GM21360 (cell line): ENCODE measurements at regions not wholly inside any gene's neighbourhood (a gene's known extent, or its start where the extent isn't known, plus 50 kb on each side); places are given as distances from the start of the nearest gene placed in this dataset.

Source experiments
- ATAC-seq: cut with Tn5 transposase; IDR thresholded peaks from one replicate; pipeline ENCODE4 v1.9.1; 2021; ENCODE audit warnings: mild to moderate bottlenecking, moderate library complexity; ENCODE audit not compliant: unreplicated experiment

GRCh38 chr5:155193029-155193428, 179.5 kb downstream of the KIF4B start:
- ATAC-seq, result no peak

- ATAC-seq, result no peak
Measured at GRCh38 chr5:155193483-155194107, 180.0 kb downstream of the KIF4B start.

DNA sequence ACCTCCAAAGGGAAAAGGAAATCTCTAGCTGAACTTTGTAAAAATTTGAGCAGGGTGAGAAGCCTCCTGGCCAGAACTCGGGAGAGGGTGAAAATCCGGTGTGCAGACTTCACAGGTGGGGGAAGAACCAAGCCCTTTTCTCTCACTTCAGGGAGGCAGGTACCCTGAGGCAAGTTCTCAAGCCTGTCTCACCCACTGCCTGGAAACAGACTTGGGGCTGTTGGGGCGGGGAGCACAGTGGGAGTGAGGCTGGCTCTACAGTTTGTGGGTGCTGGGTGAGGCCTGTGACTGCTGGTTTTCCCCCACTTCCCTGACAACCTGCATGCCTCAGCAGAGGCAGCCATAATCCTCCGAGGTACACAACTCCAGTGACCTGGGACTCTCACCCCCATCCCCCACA, 187.1 kb downstream of the KIF4B start:
- ATAC-seq, result no peak

- no peak for ATAC-seq
Measured at GRCh38 chr5:155211764-155212163, 198.2 kb downstream of the KIF4B start.

GRCh38 chr5:155222393-155222792, 208.8 kb downstream of the KIF4B start:
- no peak for ATAC-seq

DNA sequence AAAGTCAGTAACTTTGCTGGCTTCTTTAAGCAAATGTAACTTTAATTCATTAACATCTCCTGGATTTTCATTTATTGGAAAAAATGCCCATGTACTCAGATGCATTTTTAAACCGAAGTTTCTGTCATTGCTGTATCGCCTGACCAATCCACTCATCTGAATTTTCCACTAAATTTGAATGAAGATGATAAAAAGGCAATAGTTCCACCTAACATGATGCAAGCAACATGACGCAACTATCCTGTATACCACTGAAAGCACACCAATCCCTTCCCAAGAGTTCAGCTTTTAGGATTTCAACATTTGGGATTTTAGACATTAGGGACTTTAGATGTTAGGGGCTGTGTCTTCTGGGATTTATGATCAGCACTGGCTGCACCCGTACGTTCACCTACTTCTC, 215.6 kb downstream of the KIF4B start:
- ATAC-seq, result no peak

GRCh38 chr5:155239803-155240202, 226.2 kb downstream of the KIF4B start:
- no peak for ATAC-seq

GRCh38 chr5:155250596-155250995, 237.0 kb downstream of the KIF4B start:
- ATAC-seq, result no peak

- ATAC-seq, result no peak
Measured at GRCh38 chr5:155252025-155252424, 238.5 kb downstream of the KIF4B start.

GRCh38 chr5:155252717-155253116, 239.2 kb downstream of the KIF4B start:
- ATAC-seq, result no peak

GRCh38 chr5:155254399-155254798, 240.8 kb downstream of the KIF4B start:
- ATAC-seq, result no peak

DNA sequence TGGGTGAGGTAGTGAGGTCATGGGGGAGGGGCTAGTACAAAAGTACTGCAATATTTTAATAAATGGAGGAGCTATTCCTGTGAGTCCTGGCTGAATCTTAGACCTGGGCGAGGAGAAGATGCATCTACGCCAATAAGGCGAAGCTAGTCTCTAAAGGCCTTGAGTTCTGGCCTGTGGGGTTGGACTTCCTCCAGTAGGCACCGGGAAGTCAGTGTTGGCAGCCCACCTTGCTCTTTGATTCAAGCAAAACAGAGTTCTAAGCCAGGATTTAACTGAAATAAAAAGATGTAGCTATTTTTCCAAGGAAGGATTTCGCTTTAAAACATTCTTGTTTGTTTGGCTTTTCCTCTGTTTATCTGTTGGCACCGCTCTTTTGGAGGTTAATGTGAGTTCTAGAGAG, 244.6 kb downstream of the KIF4B start:
- ATAC-seq, result no peak

DNA sequence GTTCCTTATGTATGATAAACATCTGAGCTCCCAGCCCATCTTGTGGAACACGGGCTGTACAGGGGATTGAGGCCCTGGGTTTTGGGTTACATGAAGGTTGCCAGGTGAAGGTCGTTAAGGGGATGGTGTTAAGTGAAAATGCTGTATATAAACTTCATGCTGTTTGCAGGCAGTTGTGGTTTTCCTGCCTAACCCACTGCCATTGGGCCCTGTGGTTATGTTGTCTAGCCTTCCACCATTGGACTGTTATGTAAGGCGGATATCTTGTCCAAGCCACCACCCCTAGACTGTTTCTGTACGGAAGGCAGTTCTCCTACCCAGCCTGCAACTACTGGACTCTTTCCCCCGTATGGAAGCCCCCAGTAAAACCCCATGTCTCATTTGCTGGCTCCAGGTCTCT, 246.1 kb downstream of the KIF4B start:
- no peak for ATAC-seq

DNA sequence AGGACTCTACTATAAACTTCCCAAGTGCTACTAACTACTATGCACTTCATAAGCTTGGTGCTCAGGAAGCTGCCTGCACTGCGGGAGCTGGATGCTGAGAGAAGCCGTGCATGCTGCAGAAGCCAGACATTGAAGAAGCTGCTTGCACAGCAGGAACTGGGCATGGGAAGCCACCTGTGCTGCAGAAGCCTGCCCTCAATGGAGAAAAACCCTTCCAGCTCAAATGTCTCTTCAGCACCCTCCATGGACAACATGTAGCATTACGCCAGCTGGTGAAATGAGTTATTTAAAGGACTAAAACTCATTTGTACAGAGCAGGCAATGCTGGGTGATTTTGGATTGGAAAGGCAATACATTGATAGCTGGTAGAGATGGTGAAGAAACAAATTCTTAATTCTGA, 247.2 kb downstream of the KIF4B start:
- peak; percentile 60 for ATAC-seq

- ATAC-seq, result no peak
Measured at GRCh38 chr5:155263381-155263780, 249.8 kb downstream of the KIF4B start.

DNA sequence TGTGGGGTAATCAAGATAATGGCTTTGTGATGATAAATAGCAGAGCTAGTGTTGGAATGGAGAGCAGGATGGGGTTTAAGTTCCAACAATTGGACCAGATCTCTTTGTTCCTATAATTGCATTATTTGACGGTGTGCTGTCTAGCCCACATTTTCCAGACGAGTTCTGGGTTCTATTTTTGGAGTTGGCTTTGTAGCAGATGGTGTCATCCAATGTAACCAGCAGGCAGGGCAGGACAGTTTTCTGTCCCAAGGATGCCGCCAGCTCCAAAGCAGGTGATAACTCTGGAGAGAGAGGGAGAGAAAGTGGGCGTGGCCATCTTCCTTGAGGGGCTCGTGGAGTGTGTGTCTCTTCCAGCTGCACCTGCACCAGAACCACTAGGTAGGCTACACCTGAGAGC, 251.3 kb downstream of the KIF4B start:
- ATAC-seq, result no peak

DNA sequence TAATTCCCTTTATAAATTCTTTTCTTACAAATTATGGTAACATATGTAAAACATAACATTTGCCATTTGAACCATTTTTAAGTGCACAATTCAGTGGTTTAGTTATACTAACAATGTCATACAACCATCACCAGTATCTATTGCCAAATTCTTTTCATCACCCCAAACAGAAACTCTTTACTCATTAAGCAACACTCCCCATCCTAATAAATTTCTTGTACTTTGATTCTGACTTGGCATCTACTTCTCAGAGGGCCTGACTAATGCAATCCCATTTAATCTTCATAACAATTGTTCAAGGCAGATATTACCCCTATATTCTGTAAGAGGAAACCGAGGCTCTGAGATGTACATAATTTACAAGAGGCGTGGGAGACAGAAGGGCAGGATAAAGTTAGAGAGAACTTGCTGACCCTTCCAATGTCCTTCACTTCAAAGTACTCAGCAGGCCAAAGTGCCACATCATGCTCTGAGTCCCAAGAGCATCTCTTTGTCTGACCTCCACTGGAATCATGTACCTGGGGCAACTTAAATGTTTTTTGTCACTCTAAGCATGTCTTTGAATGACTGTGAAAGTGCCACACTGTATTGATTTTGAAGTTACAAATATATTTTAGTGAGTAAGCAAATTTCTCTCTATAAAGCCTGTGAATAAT, 255.3 kb downstream of the KIF4B start:
- ATAC-seq, result no peak

DNA sequence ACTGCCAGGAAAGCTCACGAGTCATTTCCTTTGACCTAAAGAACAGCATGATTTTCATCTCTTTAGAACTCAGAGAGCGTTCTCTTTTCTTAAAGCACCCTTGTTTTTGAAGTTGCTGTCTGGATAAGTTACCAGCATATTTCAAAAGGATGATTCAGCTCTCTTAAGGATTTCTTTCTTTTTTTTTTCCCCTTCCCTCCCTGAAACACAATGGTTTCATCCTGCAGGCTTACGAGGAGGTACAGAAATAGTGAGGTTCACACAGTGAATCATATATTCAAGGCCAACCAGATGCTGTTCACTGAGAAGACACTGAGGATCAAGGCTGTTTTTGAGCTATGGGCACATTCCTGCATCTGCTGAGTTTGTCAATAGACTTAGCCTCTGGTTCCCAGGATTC, 257.2 kb downstream of the KIF4B start:
- no peak for ATAC-seq

DNA sequence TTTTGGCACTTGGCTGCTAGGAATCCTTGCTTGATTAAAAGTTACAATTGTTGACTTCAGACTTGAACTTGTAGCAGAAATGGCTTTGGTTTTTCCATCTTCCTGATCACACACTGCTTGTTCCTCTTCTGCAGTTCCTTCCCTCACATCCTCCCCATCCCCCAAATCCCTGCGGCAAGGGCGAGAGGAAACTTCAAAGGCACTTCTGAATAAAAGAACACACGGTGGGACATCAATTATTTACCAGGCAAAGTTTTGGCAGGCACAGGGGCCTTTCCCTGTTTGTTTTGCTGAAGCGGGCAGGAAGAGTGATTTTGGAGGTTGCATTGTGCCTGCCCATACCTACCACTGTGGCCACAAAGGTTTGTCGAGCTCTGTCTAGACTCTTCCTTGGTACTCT, 260.9 kb downstream of the KIF4B start:
- no peak for ATAC-seq

DNA sequence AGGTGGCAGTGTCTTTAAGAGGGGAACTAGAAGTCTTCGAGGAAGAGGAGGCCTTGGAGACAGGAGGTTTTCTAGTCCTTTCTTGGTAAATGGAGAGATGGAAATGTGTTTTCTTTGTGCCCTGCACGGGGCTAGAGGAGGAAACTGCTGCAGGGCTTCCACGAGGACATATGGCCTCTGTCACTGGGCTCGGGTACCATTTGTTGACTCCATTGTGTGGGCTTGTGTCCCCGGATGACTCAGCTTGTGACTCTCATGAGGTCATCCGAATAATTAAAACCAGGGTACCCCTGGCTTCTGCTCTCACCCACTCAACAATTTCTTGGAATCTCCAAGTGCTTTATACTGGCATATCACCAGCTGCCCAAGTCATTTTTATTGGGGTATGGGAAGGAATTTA, 261.7 kb downstream of the KIF4B start:
- ATAC-seq, result no peak

GRCh38 chr5:155276231-155276630, 262.7 kb downstream of the KIF4B start:
- ATAC-seq, result no peak

GRCh38 chr5:155278532-155278931, 265.0 kb downstream of the KIF4B start:
- no peak for ATAC-seq

DNA sequence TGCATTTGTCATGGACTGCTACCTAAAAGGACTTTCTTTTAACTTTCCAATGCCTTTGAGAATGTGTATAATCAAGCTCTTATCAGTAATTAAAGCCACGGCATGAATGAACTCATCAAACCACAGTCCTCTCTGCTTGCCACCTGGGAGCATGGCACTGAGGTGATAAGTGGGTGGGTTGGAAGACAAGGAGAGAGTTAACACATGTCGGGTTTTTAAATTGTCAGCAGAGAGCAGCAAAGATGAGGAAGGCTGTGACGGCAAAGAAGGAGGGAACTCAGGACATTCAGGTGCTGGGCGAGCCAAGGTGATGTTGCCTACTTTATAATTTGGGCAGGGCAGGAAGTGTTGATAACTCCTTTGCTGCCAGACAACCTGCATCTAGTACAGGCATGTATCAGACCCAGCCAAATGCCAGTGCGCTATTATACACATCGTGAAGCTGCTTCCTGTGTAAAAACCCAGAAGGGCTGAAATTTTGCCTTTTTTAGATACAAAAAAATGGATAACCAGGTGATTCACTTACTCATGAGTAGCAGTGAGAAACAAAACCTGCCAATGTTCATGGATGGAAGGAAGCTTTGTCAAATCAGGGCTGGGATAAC, 269.1 kb downstream of the KIF4B start:
- ATAC-seq, result no peak
